HG02798 (cell line): ENCODE measurements at regions not wholly inside any gene's neighbourhood (a gene's known extent, or its start where the extent isn't known, plus 50 kb on each side); places are given as distances from the start of the nearest gene placed in this dataset.
"Not testable (repeated sequence)": the region's sequence is repeated elsewhere in the genome, so short reads cannot be mapped to it uniquely, and the experiment has no call there.

Experiments
- ATAC-seq: cut with Tn5 transposase; IDR thresholded peaks from one replicate; pipeline ENCODE4 v1.9.1; 2021; ENCODE audit warnings: mild to moderate bottlenecking; ENCODE audit not compliant: unreplicated experiment, poor library complexity

- no peak for ATAC-seq
Observed at GRCh38 chr15:45862034-45862433, 227.2 kb downstream of the SQOR start.

GRCh38 chr15:45863881-45864580, 229.2 kb downstream of the SQOR start:
- ATAC-seq, result no peak

DNA sequence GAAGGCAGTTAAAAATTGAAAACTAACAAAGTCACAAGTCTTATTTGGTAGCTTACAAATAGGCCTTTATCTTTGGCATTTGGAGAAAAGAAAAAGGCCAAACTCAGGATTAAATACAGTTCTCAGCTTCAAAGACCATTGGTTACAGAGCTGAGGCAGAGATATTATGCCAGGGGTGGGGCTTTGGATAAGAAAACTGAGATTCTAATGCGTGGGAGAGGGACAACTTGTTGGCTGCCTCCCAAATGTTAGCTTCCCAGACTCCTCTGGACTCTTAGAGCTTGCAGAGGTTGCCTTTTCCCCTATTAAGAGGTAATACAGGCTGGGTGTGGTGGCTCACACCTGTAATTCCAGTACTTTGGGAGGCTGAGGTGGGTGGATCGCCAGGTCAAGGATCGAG, 231.8 kb downstream of the SQOR start:
- no peak for ATAC-seq

- ATAC-seq, result no peak
Observed at GRCh38 chr15:45867281-45867680, 232.5 kb downstream of the SQOR start.

- ATAC-seq, result no peak
Observed at GRCh38 chr15:45868109-45868691, 233.4 kb downstream of the SQOR start.

GRCh38 chr15:45869034-45869668, 234.3 kb downstream of the SQOR start:
- peak; percentile 67 for ATAC-seq

GRCh38 chr15:45871121-45871855, 236.5 kb downstream of the SQOR start:
- no peak for ATAC-seq

- ATAC-seq, result no peak
Observed at GRCh38 chr15:45873781-45874180, 239.0 kb downstream of the SQOR start.

DNA sequence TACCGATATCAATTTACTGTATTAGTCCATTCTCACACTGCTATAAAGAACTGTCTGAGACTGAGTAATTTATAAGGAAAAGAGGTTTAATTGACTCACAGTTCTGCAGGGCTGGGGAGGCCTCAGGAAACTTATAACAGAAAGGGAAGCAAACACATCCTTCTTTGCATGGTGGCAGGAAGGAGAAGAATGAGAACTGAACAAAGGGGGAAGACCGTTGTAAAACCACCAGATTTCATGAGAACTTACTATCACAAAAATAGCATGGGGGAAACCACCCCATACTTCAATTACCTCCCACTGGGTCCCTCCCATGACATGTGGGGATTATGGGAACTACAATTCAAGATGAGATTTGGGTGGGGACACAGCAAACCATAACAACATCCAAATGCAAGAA, 239.7 kb downstream of the SQOR start:
- ATAC-seq, result not testable (repeated sequence)

DNA sequence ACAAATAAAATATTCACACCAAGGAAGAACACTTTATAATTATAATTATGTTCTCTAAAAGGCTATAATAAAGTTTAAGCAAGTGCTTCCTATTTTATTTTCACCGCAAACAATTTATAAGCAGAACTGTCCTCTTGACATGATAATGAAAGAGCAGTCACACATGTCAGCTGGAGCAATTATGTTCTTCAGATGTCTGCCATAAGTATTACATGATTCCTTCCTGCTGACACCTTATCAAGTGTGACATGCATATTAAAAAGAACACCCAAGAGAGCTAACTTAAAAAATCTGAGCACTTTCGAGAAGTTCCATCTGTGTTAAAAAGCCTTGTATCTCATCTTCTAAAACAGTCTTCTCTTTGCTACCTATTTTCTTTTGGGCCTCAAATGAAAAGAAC, 249.5 kb downstream of the SQOR start:
- no peak for ATAC-seq

- ATAC-seq, result no peak
Observed at GRCh38 chr15:45884755-45885445, 250.1 kb downstream of the SQOR start.

DNA sequence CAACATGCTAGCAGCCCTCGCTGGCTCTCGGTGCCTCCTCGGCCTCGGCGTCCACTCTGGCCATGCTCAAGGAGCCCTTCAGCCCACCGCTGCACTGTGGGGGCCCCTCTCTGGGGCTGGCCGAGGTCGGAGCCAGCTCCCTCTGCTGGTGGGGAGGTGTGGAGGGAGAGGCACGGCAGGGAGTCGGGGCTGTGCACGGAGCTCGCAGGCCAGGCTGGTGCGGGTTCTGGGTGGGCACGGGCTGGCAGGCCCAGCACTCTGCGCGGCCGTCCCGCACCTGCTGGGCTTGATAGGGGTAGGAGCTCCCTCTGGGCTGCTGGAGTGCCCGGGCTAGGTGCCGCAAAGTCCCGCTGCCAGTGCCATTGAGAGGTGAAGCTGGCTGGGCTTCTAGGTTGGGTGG, 251.0 kb downstream of the SQOR start:
- no peak for ATAC-seq

GRCh38 chr15:45891766-45892165, 256.9 kb downstream of the SQOR start:
- ATAC-seq, result no peak

DNA sequence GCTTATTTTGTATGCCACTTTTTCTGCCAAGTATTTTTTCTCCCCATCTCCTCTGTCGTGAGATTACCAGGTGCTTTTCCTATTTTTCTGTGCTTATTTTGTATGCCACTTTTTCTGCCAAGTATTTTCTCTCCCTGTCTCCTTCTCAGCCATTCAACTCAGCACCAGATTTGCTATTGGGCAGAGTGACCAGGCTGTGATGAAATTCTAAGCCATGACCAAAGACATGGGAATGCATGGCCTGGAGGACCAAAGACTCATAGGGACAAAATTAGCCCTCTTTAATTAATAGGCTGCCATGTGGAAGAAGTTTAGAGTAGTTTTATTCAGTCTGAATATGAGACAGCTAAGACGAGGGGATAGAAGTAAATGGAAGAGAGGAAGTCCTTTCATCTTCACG, 257.4 kb downstream of the SQOR start:
- no peak for ATAC-seq

DNA sequence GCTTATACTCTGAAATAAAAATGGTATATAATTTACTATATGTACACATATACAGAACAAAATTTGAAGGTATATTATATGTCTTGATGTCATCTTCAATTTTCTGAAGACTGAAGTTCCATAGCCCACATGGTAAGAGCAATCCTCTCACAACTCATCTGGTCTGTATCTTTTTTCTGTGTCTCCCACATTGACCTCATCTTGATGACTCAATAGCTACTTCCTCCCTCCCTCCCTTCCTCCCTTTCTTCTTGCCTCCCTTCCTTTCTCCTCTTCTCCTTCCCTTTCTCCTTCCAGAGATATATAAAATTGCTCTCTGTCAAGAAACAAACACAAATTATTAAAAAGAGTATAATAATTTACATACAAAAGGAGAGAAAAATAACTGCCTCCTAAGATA, 268.5 kb downstream of the SQOR start:
- no peak for ATAC-seq

DNA sequence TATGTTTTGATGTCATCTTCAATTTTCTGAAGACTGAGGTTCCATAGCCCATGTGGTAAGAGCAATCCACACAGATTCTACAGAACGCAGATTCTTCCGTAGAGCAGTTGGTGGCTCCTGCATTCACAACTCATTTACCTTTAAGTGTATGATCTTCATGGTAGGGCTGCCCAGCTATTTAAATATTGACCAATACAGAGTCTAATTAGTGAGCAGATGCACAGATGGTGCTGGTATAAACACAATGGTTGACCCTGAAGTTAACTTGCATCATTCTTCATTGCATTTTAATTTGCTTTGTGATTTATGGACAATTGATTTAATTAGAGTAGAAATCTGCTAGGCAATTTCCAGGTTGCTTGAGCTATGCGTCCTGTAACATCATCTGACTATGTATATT, 269.2 kb downstream of the SQOR start:
- no peak for ATAC-seq

- ATAC-seq, result no peak
Observed at GRCh38 chr15:45906230-45906629, 271.4 kb downstream of the SQOR start.

GRCh38 chr15:45910671-45911070, 275.8 kb downstream of the SQOR start:
- ATAC-seq, result no peak

- no peak for ATAC-seq
Observed at GRCh38 chr15:45913451-45913850, 278.6 kb downstream of the SQOR start.

DNA sequence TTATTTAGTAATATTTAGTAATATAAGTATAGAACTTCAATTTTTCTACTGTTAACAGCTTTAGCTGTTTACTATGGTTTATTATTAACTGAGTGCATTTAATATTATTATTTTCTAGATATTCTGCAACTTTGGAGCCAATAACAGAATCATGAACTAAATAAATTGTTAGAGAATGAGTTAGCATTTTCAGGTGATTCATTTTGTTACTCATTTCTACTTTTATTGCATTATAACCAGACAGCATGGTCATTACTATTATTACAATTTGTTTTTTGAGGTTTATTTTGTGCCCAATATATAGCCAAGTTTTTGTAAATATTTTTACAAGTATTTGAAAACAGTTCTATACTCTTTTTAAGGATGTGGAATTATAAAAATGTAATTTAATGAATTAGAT, 279.6 kb downstream of the SQOR start:
- ATAC-seq, result no peak

DNA sequence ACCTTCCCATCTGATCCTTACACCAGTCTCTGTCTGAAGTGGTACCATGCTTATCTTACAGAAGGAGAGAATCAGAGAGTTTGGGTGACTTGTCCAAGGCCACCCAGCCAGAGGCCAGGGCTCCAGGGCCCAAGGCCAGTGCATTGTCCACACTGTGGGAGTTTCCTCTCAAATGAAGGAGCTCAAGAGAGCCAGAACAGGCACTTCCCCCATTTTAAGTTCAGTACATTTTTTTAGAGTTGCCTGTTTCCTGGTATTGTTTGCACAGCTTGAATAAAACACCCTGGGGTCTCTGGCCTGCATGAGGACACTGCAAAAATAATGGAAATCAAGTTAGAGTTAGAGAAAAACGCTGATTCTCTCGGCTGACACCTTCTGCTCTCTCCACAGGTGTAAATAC, 284.0 kb downstream of the SQOR start:
- ATAC-seq, result no peak
